Stimulated activated CD4-positive, alpha-beta T cell treated with anti-CD3 and anti-CD28 coated beads, Interleukin-15, amount 100 ng/mL, for 1 hour (primary cell): ENCODE measurements at regions not wholly inside any gene's neighbourhood (a gene's known extent, or its start where the extent isn't known, plus 50 kb on each side); places are given as distances from the start of the nearest gene placed in this dataset.
"Not testable (repeated sequence)": the region's sequence is repeated elsewhere in the genome, so short reads cannot be mapped to it uniquely, and the experiment has no call there.

ENCODE experiments used
- DNase-seq, 2 donors: peaks; one replicate each; pipeline ENCODE4 v3.0.0-alpha.2; 2020; ENCODE audit warnings: low read depth in 1 of 2, low spot score in 1 of 2

DNA sequence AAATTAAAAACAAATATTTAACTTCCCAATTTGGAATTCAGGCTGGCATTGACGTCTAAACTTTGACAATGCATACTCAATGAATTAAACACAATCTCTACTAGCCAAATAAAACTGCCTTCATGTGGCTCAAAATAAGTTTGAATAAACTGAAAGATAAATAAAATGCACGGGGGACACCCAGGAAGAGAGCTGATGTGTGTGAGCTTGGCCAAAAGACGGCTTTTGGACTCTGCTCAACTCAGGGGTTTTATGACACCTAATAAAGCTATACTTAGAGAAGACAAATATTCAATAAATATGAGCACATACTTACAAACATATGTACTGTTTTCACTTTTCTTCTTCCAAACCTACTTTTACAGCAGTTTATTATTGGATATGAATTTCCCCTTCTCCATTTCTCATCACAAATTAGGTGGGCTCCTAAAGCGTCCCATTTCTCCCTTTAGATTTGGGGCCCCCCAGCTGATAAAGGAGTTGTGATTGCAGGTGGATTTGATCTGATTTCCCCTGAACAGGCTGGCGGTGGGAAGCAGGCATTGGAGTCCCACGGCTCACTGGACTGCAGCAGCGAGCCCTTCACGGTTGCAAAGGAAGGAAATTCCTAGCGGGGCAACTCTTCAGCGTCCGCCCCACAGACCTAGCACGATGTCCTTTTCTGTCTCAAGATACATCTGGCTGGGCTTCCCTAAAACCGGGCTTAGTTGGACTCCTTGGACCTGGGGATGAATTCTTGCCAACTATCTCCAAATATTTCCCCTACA lies 79.6 kb downstream of the INSIG1 start:
- DNase-seq: no peak

DNA sequence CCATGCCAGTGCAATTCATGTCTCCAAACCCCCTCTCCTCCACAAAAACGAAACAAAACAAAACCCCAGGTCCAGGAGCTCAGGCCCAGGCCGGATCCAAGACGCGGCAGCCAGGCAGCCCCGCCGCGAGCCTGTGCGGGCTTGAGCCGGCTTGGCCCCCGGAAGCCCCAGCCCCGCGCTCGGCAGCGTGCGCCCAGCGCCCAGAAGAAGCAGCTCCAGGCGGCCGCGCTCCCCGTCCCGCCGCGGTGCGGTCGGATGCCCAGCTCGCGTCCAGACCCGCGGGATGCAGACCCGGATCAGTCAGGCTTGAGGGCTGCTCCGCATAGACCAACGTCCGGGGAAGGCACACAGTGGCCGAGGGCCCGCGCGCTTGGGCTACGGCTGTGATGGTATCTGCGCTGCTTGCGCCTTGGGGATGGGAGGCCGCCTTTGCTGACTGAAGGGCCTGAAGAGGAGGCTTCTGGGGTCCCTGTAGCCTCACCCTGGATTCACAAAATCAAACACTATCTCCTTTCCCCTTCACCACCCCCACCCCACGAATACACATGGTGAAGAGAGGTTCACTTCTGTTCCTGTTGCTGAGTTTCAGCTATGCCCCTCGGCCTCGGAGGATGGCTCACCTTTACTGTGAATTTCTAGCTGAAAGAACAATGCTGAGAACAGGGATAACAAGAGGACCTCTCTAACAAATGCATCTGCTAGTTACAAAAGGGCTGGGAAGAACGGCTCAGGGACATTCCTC lies 79.9 kb upstream of the EN2 start:
- DNase-seq: no peak

DNA sequence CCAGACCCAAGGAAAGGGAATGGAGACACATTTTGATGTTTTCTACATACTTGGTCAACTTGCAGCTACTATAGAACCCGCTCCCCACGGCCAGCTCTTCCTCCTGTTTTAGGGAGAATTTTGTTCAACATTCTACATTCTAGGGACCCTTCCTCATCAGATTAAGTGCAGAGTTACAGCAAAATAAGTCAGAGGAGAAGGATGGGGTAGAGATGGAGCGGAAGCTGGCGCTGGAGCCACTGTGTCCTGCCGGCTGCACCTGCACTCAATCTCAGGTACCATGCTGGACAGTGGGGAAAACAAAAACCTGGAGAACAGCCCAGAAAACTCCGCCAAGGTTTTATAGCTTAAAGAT lies 79.4 kb upstream of the EN2 start:
- DNase-seq: no peak

DNA sequence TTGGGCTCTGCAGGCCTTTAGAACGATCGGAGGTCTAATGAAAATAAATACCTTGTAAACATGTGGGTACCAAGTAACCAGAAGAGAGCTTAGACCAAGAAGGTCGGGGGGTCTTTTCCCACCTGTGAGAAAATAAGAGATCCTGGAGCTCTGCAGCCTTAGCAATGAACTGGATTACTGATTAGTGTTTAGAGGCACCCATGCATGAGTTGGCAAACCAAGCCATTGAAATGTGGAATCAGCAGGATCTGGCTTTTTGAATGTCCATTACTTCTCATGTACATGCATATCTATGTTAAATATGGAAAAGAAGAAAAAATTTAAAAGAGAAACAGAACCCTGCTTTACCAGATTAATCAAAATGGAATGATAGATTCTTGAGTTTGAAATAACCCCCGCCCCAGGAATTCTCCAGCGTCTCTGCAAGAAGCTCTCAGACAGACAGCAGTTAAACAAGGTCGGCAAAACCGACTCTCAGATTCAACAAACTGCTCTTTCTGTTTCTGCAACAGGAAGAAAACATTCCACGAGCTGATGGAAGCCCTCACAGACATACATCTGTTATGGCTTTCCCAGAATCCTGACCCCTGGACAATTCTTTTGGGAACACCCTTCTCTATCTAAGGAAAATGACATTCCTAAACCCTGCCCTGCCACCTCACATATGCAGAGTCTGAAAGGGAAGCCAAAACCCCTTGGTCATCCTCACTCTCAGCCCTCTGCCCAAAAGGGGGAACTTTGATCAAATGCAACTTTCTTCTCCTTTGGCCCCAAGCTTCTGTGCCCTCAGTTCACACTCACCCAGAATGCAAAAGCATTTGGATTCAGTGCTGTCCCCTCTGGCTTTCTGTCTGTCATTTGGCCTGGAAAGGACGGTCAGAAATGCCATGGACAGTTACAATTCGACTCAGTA lies 78.7 kb upstream of the EN2 start:
- no peak for DNase-seq

DNA sequence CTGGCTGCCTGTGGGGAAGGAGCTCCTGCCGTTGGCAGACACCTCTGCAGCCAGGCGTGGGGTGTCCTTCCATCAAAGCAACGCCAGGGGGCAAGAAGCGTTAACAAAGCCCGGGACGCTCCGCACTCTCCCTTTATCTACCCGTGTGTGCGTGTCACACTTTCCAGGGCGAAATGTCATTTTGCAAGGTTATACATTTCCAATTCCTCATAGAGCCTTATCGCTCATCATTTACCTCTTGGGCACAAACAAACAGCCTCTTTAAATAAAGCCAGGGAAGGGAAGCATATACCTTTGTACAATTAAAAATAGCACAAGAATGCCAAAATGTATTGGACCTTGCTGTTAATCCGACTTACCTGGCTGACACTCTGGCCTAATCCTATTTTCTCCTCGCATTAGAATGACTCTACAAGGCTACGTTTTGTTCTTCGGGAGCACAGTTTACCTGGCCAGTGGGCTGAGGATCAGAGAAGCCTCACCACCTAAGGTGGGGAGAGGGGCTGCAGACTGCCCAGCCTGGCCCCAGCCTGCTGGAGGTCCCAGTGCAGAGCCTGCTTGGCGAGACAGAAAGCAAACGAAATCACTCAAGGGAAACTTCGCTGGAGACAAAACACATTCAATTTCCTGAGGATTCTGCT lies 77.6 kb upstream of the EN2 start:
- DNase-seq: peak in 1 of 2 donors; percentile 57

DNA sequence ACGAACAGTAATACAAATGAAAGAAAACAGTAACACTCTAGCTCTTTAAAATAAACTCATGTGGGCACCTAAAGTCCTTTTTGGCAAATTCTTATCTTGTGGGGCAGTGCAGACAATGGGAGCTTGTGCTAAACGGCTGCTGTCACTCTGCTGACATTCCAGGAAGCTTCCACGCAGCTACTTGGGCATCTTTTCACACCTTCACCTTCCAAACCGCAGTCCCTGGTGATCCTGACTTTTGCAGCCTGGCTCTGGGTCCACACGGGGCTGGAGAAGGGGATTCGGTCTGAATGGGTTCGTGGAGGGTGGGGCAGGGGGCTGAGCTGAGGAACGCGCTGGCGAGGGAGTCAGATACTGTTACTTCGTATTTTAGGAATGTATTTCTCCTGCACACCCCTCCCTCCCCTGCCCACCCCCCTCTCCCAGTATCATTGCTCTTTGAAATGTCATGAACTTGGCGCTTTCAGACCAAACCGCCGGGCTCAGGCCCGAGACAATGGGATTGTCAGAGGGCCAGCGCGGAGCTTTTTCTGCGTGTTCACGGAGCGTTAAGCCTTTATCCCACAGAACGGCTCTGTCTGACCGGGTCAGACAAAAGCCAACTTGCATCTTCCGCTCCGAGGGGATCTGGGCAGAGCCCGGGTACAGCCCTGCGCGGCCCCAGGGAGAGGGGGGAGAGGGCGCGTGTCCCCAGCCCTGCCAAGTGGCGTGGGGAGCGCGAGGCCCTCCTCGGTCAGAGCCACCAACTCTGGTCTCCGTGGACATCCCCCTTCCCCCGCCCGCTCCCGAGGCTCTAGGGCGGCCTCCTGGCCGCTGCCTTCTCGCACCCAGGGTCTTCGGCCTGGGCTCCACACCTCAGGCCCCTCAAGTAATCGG lies 76.7 kb upstream of the EN2 start:
- DNase-seq: no peak

DNA sequence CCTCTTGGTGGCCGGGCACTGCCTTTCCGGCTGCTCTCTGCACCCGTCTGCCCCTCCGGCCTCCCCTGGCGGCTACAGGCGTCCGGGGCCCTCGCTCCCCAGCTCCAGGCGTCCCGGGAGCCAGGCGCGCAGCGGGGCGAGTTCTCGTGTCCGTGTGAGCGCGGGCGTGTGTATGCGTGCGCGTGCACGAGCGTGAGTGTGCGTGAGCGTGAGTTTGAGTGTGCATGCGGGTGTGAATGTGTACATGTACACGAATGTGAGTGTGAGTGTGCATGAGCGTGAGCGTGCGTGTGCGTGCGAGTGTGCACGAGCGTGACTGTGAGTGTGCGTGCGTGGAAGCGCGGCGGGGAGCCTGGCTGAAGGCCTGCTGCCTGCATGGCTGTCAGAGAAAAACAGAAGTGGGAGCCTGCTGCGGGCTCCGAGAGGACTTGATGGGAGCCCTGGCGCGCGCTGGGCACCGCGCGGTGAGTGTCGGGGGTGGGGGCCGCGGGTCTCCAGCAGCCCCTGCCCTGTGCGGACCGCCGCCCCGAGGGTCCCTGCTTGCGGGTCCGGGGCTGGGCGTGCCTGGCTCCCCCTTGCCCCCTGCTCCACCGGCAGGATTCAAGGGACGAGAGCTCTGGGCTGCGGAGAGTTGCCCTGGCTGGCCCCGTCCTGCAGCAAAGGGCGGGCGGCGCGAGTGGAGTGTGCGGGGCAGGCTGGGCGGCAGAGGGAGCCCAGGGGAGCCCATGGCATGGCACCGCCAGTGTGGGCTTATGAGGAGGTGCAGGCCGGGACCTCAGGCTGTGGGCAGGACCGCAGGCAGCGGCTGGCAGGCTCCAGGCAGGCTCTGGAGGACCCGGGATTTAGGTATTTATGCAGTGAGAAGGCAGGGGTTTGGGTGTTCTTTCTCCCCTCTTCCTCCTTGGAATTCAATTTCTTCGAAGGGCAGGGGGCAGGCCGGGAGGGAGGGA lies 75.8 kb upstream of the EN2 start:
- DNase-seq: no peak

DNA sequence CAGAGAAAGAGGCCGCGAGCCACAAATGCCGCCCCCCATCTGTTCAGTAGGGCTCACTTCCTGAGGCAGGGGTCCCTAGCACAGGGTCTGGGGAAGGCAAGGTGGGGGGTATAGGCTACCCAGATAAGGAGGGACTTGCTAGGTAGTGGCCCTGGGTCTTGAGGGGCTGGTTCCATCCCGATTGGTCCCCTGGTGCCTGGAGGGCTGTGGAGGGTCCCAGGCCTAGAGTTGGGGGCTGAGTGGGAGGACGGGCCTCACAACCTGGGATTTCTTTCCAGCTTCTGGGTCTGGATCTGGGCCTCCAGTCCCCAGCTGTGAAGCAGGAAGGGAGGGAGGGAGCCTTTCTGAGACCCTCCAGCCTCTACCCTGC lies 75.1 kb upstream of the EN2 start:
- DNase-seq: no peak

DNA sequence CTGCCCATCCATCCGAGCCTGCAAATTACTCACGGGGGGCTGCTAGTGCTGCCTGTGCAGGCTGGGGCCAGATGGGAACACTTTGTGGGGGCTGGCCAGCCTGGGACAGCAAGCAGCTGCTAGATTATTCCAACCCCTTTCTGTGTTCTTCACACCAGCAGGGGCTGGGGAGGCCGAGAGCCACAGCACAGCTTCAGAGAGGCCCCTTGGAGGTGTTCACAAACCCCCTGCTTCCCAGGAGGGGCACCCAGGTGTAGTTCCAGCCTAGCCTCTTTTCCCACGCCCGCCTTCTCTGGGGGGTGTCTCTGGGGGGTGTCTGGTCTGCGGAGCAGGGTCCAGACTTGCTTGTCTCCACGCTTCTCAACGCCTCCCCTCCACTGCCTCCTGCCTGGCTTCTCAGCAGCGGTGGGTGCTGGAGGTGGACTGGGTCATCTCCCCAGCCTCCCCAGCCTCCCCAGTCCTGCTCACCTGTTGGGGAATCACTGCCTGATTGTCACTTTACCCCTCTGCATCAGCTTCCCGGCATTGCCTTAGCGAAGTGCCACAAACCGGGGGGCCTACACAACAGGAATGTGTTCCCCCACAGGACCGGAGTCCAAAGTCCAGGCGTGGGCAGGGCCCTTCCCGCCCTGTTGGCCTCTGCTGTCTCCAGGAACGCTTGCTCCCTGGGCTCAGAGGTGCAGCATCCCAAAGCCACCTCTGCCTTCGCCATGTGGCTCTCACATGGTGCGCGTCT lies 74.0 kb upstream of the EN2 start:
- no peak for DNase-seq

DNA sequence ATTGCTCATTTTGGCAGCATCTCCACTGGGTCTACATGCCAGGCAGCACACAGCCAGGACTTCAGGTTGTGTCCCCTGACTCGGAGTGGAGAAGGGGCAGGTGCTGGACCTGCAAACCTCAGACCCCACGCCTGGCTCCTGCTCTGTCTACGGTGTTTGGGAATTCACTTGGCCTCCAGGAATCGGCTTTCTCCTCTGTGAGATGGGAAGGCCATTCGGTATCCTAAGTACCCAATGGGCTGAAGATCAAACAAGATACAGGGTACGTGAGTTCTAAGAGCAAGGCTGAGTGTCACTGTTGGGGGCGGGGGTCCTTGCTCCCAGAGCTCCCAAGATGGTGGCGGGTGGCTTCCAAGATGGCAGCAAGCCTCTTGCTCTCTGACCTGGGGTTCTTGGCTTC lies 73.2 kb upstream of the EN2 start:
- DNase-seq: no peak

DNA sequence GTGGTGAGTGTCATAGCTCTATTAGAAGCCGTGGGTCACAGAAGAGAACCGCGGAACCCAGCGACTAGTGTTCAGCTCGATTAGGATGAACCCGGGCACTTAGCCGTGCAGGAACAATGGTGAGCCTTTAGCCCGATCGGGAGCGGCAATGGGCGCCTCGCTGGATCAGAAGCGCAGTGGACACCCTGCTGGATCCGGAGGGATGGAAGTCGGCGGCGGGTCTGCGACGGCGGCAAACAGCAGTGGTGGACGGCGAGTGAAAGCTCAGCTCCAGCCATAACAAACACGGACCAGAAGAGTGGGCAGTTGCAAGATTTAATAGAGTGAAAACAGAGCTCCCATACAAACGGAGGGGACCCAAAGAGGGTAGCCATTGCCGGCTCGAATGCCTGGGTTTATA lies 72.7 kb upstream of the EN2 start:
- DNase-seq: not testable (repeated sequence)

DNA sequence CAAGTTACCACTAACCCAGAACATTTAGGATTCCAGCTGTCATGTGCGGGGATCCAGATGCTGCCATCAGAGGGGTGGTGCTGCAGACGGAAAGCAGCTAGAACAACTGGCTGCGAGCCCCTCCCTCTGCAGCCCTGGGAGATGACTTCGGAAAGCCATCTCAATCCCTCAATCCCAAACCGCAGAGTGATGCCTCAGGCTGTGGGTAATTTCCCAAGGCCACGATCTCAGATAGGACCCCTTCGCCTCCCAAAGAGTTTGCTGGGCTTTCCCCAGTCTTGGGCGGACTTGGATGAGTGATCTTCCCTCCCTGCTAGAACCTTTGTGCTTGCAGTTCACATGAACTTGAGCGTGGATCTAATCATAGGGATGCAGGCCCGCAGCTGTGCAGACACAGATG lies 71.3 kb upstream of the EN2 start:
- no peak for DNase-seq

DNA sequence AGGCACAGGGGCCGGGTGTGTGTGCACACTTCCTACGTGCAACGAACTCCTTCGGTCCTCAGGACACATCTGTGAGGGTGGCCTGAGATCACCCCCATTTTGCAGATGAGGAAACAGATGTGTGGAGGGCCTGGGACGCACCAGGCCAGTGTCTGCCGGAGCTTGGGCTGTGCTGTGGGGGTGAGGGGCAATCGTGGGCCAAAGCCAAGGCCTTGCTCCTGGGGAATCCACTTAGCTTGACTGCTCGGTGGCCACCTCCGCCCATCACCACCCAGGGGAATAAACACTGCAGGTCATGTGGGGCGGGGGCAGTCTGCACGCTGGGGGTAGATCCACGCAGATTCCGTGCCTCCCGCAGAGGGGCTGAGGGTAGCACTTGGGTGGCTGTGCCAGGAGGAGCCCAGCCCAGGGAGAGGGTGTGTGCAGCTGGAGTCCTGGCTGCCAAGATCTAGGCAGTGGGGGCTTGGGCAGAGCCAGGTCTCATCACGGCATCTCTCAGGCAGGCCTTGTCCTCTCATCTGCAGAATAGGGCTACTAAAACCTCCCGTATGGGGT lies 70.8 kb upstream of the EN2 start:
- DNase-seq: no peak

DNA sequence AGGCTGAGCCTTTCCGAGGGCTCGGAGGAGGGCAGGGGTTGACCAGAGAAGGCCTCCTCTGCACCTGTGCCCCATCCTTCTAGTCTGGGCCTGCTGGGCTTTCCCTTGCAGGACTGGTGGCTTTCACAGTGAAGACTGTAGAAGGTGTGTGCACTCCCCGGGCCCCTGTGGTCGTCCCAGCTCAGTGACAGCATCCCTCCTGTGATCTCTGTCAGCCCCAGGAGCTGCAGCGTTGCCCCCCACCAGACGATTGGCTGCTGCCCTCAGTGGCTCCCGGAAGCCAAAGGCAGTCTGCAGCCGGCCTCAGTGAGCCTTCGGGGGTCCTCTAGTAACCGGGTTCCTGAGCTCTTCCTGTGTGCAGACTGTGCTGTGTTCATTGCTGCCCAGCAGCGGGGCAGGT lies 69.4 kb upstream of the EN2 start:
- DNase-seq: no peak

DNA sequence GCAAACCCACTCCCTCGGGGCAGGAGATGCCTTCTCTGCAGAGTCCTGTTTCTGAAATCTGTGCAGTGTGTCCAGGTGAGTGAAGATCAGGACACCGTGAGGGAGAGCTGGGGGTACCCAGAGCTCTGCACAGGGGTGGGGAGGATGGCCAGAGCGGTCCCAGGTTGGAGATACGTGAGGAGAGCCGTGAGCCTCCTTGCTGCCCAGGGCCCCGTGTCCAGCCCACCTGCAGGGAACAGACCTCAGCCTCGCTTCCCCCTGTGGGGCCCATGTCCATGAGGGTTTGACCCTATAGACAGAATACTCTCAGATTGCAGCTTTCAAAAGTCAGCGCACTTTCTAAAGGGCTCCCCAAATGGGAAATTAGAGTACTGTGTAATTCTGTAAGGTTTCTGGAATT lies 66.5 kb upstream of the EN2 start:
- DNase-seq: no peak

DNA sequence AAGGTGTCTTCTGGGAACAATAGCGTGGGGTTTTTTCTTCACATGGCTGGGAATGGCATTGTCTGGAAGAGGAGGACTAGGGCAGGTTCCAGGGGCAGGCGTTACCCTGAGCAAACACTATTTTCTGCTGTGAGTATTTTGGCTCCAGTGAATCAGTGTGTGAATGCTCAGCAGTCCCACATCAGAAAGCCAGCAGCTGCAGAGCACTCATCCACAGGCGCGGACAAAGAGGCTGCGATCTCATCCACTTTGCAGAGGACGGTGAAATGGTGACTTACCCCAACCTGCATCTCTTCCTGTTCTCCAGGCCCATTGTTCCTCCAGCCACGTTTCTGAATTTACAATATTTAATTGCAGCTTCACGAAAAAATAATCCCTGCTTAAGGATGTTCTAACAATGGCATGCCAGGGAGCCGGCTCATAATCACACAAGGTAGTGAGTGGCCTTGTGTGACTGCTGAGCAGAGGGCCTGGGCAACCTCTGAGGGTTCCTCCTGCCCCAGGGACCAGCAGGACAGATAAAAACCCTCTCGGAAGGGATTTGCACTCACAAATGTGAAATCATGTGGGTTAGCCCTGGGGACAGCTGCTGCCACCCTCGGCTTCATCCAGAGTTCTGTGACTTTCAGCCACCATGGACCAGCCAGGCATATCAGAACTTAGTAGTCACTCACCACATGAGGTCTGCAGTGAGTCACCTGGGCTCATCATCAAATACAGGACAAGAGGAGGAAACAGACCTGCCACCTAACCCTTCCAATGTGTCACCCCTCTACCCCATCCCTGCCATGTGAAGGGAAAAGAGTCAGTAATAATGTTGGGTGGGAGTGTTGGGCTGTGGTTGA lies 65.0 kb upstream of the EN2 start:
- DNase-seq: no peak

DNA sequence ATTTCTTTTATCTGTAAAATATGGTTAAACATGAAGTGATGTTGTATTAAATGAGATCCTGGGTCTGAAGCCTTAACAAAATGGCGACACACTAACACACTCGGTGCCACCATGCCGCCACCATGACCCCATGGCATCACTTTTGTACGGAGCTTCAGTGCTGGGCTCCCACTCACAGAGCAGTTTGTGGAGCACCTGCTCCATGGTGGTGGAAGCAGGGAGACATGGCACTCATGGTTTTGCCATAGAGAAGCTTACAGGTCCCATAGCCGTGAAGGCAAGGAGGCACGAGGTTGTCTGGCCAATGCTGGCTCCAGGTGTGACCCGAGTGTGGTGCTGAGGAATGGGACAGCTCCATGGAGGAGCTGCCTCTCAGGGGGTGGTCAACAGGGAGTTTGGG lies 63.5 kb upstream of the EN2 start:
- DNase-seq: no peak
